HG02840 (cell line): ENCODE measurements at regions not wholly inside any gene's neighbourhood (a gene's known extent, or its start where the extent isn't known, plus 50 kb on each side); places are given as distances from the start of the nearest gene placed in this dataset.
A peak's percentile ranks its signal among the peaks of the same experiment; 100 is the strongest.

Source experiments
- ATAC-seq: cut with Tn5 transposase; IDR thresholded peaks from one replicate; pipeline ENCODE4 v1.9.1; 2021; ENCODE audit warnings: mild to moderate bottlenecking, moderate library complexity, moderate number of reproducible peaks; ENCODE audit not compliant: unreplicated experiment, low FRiP score

DNA sequence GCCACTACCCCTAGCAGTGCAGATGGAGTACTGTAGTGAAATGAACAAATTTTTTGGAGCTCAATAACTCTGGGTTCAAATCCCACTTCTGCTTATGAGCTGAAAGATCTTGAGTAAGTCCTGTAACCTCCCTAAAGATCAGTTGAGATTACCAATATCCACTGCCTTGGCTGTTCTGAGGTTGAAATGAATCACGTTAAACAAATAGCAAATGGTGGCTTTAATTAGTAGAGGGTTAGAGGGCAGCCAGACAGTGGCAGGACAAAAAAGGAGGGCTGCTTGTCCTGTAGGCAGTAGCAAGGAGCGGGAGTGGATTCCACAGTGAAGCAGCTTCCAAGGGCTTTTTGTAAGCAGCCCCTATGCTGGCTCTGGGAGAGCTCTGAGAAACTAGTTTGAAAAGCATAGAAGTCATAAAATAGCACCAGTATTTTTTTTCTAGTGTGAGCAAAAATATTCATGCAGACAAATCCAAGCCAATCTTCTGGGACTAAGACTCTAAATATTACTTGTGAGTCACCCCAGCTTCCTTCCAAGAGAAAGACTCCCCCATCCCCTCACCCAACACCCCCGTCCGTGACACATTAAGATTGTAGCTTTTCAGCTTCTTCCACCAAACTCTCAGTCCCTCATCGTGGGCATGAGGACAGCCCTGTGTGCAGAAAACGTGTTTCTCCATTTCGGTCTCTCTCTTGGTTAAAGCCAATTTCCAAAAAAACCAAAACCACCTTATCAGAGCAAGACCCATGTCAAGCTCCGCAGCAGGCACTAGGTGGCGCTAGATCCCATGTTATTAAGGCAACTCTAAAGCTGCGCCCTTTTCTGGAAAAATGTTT is 123.5 kb upstream of the LGALSL start:
- no peak for ATAC-seq

DNA sequence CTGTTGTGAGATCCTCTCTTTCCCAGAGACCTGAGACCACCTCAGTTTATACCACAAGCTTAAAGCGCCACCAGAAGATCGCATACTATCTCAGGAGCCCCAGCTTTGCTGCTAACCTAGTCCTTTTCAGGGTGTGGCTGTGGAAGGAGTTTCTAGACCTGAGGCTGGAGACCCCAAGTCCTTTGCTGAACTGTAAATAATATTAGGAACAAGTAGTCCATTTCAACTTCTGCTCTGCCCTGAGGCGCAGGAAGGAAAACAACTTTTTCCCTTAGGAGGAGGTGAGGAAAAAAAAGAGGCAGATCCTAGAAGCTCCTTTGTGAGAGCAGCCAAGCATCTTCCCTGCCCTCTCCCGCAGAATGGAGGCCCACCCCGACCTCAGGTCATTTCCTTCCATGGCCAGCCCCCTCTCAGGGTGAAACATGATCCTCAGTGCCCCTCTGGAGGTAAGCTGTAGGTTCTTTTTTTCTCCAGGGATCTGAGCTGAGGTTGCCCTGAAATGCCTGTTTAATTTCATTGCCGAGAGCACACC is 122.8 kb upstream of the LGALSL start:
- ATAC-seq: no peak

DNA sequence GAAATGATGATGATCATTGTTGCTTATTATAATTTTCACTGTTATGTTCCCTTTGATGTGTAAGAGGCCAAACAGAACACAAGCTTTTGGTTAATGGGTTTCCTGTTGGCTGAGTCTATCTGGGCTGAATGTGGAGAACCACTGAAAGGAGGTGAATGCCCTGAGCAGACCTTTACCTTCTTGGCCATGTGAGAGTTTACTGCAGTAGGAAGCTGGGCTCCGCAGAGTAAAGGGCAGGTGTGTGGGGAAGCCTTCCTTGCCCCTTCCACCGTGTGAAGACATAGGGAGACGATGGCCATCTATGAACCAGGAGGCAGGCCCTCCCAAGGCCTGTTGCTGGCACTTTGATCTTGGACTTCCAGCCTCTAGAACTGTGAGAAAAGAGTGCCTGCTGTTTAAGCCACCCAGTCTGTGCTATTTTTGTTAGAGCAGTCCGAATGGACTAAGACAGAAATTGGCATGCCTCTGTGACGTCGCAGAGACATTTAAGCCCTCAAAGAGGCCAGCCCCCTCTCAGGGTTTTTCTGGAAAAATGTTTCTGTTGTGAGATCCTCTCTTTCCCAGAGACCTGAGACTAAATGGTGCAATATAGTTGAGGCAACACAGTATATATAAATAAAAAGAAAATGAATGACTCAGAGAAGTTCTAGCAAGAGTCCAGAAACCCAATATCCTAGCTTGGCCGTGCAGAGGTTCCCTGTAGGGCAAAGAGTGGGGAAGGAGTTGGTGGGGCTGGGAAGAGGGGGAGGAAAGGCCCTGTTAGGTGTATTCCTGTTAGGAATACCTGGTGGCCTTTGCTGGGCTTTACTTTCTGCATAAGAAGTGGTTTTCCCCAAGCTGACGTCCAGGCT is 121.9 kb upstream of the LGALSL start:
- no peak for ATAC-seq

DNA sequence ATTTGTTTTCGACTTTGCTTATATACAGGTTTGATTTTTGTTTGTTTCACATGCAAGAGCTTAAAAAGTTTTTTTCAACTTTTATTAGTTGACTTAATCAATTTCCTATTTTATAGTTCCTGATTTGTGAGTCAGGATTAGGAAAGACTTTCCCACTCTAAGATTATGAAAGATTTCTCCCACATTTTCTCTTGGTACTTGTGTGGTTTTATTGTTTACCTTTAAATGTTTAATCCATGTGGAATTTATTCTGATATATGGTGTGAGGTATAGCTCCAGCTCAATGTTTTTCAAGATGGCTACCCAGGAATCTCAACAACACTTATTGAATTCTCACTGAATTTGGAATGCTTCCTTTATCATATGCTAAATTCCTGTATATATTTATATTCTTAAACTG is 117.8 kb upstream of the LGALSL start:
- ATAC-seq: no peak

DNA sequence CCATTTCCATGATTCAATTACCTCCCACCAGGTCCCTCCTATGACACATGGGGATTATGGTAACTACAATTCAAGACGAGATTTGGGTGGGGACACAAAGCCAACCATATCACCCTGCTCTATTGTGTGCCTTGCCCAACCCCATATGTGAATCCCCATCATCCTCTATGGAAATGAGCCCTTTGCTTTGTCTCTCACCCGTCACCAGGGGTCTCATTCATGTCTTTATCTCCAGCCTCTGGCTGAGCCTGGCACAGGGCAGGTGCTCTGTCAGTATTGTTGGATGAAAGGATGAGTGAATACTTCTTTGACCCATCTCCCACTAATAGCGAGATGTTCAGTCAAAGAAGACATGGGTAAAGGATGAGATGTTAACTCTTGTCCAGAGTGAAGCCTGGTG is 116.6 kb upstream of the LGALSL start:
- ATAC-seq: no peak

DNA sequence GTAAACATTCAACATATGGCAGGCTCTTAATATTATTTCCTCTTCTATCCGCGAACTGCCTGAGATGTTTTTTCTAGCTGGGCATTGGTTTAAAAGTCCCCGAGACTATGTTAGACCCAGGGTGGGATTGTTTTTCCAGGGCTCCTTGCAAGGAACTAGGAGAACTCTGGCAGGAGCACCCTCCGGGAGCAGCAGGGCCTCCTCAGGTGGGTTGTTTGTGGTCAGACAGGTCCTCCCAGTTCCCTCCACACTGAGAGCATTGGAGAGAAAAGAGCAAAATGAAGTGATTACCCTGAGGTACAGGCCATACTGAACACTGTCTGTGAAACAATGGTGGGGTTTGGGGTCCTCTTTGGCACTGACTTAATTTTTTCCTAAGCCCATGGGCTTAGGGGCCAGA is 115.9 kb upstream of the LGALSL start:
- no peak for ATAC-seq

DNA sequence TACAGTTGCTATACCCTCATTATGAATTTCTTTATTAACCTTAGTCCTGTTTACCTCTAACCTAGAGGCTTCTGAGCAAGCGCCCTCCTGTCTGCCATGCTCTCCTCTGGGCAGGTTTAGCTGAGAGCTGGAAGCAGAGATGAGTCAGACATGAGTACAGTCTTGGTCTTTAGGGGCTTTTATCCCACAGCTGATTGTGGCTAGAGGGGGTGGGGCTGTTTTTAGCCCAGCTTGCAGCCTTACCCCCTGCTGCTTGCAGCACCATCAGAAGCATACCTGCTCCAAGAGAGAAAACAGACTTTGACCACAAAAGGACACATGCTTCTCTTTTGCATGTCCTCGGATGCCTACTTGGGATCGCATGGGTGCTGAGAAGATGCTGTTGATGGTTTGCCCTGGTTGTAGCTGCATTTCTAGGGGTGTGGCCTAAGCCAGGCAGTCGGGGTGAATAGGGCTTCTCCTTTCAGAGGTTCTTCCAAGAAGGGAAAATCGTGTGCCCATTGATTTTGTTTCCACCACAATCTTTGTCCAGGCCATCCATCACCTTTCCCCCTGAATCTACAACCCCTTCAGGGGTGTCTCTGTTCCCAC is 115.0 kb upstream of the LGALSL start:
- no peak for ATAC-seq

DNA sequence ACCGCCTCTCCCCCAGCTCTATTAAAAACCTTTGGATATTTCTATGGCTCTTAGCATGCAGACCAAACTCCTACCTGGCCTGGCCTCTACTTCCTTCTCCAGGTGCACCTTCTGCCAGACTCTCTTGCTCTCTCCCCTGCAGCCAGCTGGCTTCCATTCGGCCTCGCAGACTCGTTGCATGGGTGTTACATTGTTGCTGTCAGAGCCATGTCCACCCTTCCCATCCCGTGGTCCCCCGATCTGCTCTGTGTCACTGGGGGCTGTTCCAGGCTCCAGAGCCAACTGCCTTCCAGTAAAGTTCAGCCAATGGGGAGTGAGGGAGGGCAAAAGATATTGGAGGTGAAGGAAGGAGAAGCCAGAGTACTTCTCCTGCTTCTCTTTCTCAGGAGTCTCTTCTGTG is 112.5 kb upstream of the LGALSL start:
- ATAC-seq: no peak

DNA sequence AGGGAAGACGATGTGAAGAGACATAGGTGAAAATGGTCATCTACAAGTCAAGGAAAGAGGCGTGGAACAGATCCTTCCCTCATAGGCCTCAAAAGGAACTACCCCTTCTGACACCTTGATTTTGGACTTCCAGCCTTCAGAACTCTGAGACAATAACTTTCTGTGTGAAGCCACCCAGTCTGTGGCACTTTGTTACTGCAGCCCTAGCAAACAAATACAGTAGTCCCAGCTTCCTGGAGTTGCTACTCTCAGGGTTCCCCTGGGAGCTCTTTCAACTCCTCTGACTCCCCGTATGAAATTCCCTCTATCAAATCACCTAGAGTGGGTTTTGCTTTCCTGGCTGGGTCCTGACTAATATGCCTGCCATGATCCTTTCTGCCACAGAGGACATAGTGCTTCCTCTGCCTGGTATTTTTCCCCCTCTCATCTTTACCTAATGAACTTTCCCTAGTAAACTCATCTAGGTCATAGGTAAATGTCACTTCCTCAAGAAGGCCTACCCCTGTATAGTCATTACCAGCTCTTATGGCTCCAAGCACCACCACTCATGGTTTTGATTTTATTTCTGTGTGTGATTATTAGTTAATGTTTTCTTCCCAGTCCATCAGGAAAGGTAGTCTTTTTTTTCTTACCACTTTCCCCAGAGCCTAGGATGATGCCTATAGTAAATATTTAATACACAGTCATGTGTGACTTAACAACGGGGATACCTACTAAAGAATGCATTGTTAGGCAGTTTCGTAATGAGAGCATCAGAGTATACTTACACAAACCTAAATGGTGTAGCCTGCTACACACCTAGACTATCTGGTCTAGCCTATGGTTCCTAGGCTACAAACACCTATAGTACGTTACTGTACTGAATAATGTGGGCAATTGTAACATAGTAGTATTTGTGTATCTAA is 111.5 kb upstream of the LGALSL start:
- no peak for ATAC-seq

DNA sequence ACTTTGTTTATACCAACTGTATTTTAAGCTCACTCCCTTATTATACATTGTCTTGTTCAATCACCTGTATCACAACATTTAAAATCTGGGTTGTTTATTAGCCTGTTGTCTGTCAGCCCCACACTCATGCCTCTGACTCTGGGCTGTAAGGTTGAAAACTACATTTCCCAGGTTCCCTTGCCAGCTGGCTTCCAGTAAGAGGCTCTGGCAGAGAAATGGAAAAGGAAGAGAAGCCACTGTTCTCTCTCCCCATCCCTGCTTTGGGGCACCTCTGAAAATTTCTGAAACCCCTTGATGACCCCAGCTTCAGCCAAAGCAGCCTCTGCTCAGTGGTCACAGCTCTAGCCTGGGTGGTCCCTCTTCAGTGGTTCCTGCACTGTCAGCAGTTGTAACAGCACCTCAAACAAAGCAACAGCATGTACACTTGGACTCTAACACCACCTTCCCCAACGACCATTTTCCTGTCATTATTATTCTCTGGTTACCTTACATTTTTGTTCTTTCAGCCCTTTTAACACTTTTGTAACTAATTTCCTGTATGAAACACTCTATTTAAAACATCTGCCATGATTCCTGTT is 108.9 kb upstream of the LGALSL start:
- ATAC-seq: no peak

DNA sequence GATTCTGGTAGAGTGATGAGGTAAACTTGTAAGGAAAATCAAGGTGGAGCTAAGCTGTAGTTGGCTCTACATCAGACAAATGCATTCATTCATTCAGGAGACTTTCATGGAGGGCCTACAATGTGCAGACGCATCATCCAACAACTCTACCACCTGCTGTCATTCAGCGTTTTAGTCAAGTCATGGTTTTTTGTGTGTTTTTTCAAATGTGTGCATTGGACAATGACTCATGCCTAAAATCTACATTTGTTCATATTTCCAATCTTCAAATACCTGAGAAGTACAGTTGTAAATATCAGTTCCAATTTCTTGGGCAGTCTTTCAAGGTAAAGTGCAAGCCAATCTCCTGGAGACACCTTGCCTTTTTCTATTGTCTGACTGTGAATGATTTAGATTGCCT is 108.0 kb upstream of the LGALSL start:
- ATAC-seq: no peak

DNA sequence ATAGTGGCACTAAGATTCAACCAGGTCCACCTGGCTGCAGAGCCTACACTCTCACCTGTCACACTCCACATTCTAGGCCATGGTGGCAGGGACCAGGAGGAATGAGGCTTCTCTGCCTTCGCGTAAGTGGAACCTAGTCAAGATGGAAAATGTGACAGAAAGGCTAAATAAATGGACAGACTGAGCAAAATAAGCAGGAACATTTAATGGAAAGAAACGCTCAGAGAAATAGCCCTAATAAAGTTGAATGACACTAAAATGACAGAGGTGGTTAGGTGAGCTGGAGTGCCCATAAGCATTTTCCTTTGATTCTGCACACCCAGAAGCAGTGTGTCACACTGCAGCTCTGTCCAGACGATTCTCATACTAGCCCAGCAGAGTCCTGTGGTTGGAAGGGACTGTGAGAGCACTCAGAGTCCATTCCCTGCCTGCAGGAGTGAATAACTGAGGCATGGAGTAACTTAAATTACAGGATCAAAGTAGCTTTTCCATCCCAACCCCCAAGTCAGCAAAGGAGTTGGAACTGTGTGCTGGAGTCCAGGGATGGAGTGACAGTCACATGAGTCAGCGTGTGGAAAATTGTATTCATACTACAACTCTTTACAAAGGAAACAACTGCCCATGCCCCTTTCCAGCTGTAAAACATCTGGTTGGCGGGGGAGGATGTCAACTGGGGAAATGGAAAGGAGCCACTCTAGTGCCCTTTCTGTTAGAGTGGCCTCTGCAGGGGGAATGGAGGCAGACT is 105.4 kb upstream of the LGALSL start:
- ATAC-seq: no peak

DNA sequence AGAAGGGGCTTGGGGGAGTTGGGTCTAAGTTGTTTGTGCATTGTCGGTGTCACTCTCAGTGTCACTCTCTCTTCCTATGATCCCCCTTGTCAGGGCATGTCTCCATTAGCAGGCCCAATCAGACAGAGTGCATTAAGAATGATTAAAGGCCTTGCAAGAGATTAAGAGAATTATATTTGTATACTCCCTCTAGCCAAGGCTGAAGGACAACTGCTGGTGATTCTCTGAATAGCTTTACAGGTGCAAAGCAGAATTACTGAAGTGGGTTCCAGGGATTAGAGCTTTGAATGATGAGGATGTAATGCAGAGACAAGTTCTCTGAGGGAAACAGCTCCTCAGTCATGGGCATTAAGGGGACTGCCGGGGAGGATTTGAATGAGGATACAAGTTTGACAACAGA is 104.8 kb upstream of the LGALSL start:
- no peak for ATAC-seq

DNA sequence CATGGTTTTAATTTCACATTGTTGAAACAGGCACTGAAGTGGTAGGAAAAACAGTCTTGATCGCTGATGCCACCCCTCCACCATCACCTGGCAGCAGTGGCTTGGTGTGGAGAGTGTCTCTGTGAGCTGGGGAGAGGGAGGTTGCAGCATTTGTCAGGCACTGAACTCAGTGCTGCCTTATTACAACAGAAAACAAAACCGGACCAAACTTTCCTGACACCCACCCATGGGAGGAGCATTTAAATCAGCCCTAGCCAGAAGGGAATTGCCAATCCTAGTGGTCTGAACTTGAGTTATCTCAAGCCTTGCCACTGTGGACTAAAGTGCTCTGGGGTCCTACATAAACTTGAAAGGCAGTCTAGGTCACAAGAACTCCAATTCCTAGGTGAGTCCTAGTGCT is 103.0 kb upstream of the LGALSL start:
- no peak for ATAC-seq

DNA sequence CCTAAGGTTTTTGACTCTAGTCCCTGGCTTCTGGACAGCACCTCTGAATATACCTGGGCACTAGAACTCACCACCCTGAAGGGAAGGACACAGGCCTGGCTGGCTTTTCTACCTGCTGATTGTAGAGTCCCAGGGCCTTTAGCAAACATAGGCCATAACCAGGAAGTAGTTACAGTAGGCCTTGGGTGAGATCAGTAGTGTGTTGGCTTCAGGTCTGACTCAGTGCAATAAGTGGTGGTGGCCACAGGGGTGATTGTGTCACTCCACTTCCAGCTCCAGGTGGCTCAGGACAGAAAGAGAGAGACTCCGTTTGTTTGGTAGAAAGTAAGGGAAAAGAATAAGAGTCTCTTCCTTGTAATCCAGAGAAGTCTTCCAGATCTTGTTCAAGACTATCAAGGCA is 101.7 kb upstream of the LGALSL start:
- ATAC-seq: no peak

DNA sequence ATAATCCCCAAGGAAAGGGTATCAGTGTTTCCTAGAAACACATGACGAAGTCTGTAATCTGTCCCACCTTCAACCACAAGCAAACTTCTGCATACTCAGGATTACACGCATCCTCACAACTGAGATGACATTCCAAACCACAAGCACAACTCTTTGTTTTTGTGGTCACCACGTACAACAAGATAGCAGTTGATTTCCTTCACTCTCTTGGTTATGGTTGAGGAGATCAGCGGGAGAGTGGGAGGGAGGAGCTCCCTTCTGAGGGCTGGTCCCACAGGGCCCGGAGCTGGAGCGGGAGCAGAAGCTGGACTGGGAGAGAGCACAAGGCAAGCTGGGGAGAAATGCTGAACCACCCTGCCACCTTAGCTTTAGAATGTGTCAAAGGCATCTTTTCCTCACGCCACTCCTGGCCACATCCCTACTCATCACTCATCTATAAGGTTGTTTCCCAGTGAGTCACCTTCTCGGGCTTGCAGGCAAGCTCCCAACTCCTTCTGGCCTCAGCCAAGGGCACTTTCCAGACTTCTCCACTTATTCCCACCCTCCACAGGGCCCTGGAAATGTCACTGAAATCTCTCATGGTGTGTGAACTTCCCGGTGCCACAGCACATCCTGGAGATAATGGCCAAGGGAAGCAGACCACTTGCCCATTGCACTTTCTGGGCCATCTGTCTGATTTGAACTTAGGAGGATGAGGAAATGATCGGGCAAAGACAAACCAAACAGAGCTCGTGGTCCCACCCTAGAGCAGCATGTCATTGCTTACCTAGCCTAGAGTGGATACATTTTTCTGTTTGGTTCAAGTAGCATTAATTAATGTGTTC is 98.9 kb upstream of the LGALSL start:
- no peak for ATAC-seq

DNA sequence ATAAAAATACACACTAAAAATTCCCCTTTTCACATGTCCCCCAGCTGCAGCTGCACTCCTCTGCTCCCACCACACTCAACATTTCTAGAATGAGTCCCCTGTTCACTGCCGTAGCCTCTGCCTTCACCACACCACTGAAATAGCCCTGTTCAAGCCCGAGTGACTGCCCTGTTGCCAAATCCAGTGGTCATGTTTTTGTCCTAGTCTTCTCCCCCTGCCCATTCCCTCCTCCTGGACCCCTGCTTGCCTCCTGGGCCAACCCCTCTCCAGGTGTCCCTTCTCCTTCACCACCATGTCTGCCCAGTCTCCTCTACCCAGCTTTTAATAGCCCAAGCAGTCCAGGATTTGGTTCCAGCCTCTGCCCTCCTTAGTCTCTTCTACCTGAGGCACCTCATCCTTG is 97.1 kb upstream of the LGALSL start:
- no peak for ATAC-seq

DNA sequence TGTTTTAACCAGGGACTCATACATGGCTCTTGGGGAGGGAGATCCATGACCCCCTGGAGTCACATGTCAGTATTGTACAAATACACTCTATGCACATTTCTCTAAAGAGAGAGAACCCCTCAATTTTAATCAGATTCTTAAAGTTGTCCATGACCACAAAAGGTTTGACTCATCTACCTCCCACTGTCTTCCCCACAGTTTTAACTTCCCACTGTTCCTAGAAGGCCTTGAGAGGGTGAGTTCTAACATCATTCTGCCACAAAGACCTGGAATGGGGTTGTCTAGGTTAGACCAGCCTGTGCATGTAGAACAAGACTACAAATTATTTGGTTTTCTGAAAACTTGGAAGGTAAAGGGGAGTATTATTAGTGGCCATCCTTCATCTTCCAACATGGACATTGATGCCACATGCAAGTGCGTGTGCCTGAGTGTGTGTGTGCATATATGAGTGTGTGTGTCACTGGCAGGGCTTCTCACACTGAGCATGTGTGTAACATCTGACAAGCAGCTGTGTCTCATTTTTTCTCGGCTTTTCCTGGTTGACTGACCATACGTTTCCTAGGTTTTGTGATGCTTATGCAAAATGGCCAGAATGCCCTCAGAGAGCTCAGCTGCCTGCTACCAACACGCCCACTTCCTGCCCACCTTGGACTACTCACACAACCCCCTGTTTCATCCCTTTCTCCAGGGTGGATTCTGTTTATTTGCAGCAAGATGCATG is 94.6 kb upstream of the LGALSL start:
- ATAC-seq: peak; percentile 39
